Liver (tissue), 8 donors: ENCODE measurements at regions not wholly inside any gene's neighbourhood (a gene's known extent, or its start where the extent isn't known, plus 50 kb on each side); places are given as distances from the start of the nearest gene placed in this dataset.

ENCODE experiments used
- DNase-seq: peaks from one replicate; pipeline ENCODE4 v3.0.0-alpha.2; 2017; ENCODE audit warnings: low spot score
- H3K27ac ChIP-seq, 2 donors: one replicate each; pipeline ENCODE4 v1.7.0; 2013; ENCODE audit warnings: inconsistent platforms in 2 of 2, low read length in 2 of 2, control low read depth in 1 of 2, low read depth in 1 of 2, mild to moderate bottlenecking in 1 of 2
- H3K27me3 ChIP-seq, 4 donors: one replicate each; pipeline versions ENCODE4 v1.6.1 to v1.7.0; 2013; ENCODE audit warnings: low read length in 3 of 4, inconsistent platforms in 1 of 4, mild to moderate bottlenecking in 1 of 4, moderate library complexity in 1 of 4; ENCODE audit not compliant: control insufficient read depth in 4 of 4, insufficient read depth in 4 of 4
- H3K36me3 ChIP-seq, 4 donors: one replicate each; pipeline versions ENCODE4 v1.6.1 to v1.7.0; 2013; ENCODE audit warnings: low read length in 3 of 4, mild to moderate bottlenecking in 3 of 4, low read depth in 1 of 4, moderate library complexity in 1 of 4; ENCODE audit not compliant: control insufficient read depth in 4 of 4, insufficient read depth in 3 of 4
- H3K4me1 ChIP-seq, 4 donors: one replicate each; pipeline versions ENCODE4 v1.6.1 to v1.7.0; 2013; ENCODE audit warnings: low read length in 3 of 4, mild to moderate bottlenecking in 3 of 4, moderate library complexity in 1 of 4; ENCODE audit not compliant: control insufficient read depth in 4 of 4, insufficient read depth in 4 of 4
- H3K4me3 ChIP-seq, 3 donors: one replicate each; pipeline versions ENCODE4 v1.6.1 to v1.7.0; 2013; ENCODE audit warnings: low read length in 3 of 3, control low read depth in 1 of 3, low read depth in 1 of 3, mild to moderate bottlenecking in 1 of 3
- H3K9ac ChIP-seq, 2 donors: one replicate each; pipeline ENCODE4 v1.7.0; 2013; ENCODE audit warnings: low read length in 2 of 2, mild to moderate bottlenecking in 2 of 2, moderate library complexity in 2 of 2, control low read depth in 1 of 2, low read depth in 1 of 2
- H3K9me3 ChIP-seq, 4 donors: one replicate each; pipeline versions ENCODE4 v1.6.1 to v1.7.0; 2013; ENCODE audit warnings: low read length in 3 of 4; ENCODE audit not compliant: control insufficient read depth in 4 of 4
- EGR1 ChIP-seq, 2 donors: IDR thresholded peaks; 2 replicates each; pipeline ENCODE4 v1.6.1; 2016 to 2018; ENCODE audit warnings: antibody characterized with exemption in 2 of 2, low read depth in 2 of 2
- FOXA1 ChIP-seq: IDR thresholded peaks from 2 replicates; pipeline ENCODE4 v1.6.1; 2016; ENCODE audit warnings: antibody characterized with exemption
- FOXA2 ChIP-seq: IDR thresholded peaks from 2 replicates; pipeline ENCODE4 v1.6.1; 2016; ENCODE audit warnings: antibody characterized with exemption
- GABPA ChIP-seq, 2 donors: IDR thresholded peaks in 1 of 2; conservative IDR thresholded peaks in 1 of 2; 2 replicates each; pipeline ENCODE4 v1.6.1; 2016; ENCODE audit warnings: antibody characterized with exemption in 2 of 2, mild to moderate bottlenecking in 1 of 2, moderate library complexity in 1 of 2
- HNF4A ChIP-seq, 2 donors: conservative IDR thresholded peaks; 2 replicates each; pipeline ENCODE4 v1.6.1; 2016; ENCODE audit warnings: antibody characterized with exemption in 2 of 2, mild to moderate bottlenecking in 2 of 2
- HNF4G ChIP-seq: IDR thresholded peaks from 2 replicates; pipeline ENCODE4 v1.6.1; 2016; ENCODE audit warnings: antibody characterized with exemption
- JUND ChIP-seq, 2 donors: IDR thresholded peaks; 2 replicates each; pipeline ENCODE4 v1.6.1; 2016; ENCODE audit warnings: antibody characterized with exemption in 2 of 2
- NR2F2 ChIP-seq: IDR thresholded peaks from 2 replicates; pipeline ENCODE4 v1.6.1; 2016; ENCODE audit warnings: antibody characterized with exemption
- RAD21 ChIP-seq, 2 donors: IDR thresholded peaks; 2 replicates each; pipeline ENCODE4 v1.6.1; 2016; ENCODE audit warnings: antibody characterized with exemption in 2 of 2, mild to moderate bottlenecking in 2 of 2
- RXRA ChIP-seq, 2 donors: IDR thresholded peaks; 2 replicates each; pipeline ENCODE4 v1.6.1; 2017 to 2018; ENCODE audit warnings: antibody characterized with exemption in 2 of 2, mild to moderate bottlenecking in 1 of 2
- SP1 ChIP-seq: IDR thresholded peaks from 2 replicates; pipeline ENCODE4 v1.6.1; 2018; ENCODE audit warnings: antibody characterized with exemption, mild to moderate bottlenecking
- TAF1 ChIP-seq: conservative IDR thresholded peaks from 2 replicates; pipeline ENCODE4 v1.6.1; 2016; ENCODE audit warnings: antibody characterized with exemption, mild to moderate bottlenecking
- YY1 ChIP-seq: IDR thresholded peaks from 2 replicates; pipeline ENCODE4 v1.6.1; 2016; ENCODE audit warnings: antibody characterized with exemption, mild to moderate bottlenecking
- WGBS: extraction: QIAGEN DNeasy Blood & Tissue Kit; methylation state at CpG from one replicate; pipeline ENCODE4 v1.1.7; 2013; 5-methylcytosine and 5-hydroxymethylcytosine counted together
- TF ChIP-seq, protein P1 (sequence below): IDR thresholded peaks from 2 replicates; pipeline ENCODE4 v1.6.1; 2016; ENCODE audit warnings: antibody characterized with exemption
- TF ChIP-seq, protein P2 (sequence below): fragments of 150-350 bp; IDR thresholded peaks from 2 replicates; pipeline ENCODE4 v1.5.1; 2017; ENCODE audit warnings: improper control_type of control experiment, low read depth, low read length; ENCODE audit not compliant: missing input control
- TF ChIP-seq, protein P3 (sequence below): IDR thresholded peaks from 2 replicates; pipeline ENCODE4 v1.6.1; 2016; ENCODE audit warnings: antibody characterized with exemption, mild to moderate bottlenecking
- TF ChIP-seq, protein P4 (sequence below): IDR thresholded peaks from 2 replicates; pipeline ENCODE4 v1.6.1; 2016; ENCODE audit warnings: antibody characterized with exemption
- TF ChIP-seq, protein P5 (sequence below): IDR thresholded peaks from 2 replicates; pipeline ENCODE4 v1.6.1; 2016; ENCODE audit warnings: antibody characterized with exemption
- donor health status: healthy.
- donor health status: healthy.
- donor health status: healthy.
- donor health status: healthy.
- donor health status: healthy.

DNA sequence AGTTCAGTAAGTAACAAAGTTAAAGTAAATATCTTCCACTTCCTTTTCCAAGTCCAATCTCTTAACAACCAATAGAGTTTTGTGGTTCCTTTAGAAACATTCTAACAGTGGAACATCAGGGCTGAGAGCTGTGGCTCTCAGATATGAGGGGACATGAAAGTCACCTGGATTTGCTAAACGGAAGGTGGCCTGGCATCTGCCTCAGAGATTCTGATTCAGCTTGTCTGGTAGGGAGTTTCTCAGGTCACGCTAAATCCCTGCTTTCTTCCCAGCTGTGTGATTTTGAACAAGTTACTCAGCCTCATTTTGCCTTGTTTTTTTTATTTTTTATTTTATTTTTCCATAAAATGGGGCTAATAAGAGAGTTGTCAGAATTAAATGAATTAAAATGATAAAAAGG lies 411.0 kb upstream of the CDH11 start:
- no peak for TF ChIP-seq EGR1 (IDR thresholded peaks at IDR 0.05; ENCODE audit: low read depth in 2 of 2)
- no peaks in the 10 kb centered on the region for H3K4me1 ChIP-seq
- no peak overlapping the region for H3K27ac ChIP-seq
- H3K36me3 ChIP-seq, result no peaks in the 10 kb centered on the region
- peaks cover 0 to 3% (median under 1%) of the 10 kb centered on the region in 4 donors for H3K9me3 ChIP-seq
- H3K9ac ChIP-seq, result no peak overlapping the region
- peaks cover 0 to 3% (median 1%) of the 10 kb centered on the region in 4 donors for H3K27me3 ChIP-seq
- DNase-seq, result no peak
- WGBS, result 73% methylated on average over 2 of the region's 2 CpGs
- H3K4me3 ChIP-seq, result no peak overlapping the region

DNA sequence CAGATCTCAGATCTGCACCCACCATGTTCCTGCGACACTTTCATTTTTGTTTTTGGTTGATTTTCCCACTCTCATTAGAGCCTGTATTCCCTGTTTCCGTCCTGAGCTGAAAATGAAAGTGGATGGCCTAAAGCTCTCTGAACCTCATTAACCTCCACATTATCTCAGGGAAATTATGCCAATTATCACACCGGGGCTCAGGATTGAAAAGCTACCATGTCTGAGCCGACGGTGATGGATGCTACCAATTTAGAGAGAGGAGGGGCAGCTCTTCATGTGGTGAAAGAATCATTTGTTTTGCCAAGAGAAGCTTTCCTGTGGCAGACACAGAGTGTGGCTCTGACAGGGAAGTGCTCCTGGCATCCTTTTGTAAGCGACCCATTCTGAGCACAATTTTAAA lies 410.4 kb upstream of the CDH11 start:
- Histone ChIP-seq H3K36me3 (no peaks in the 10 kb centered on the region), H3K4me1 (no peaks in the 10 kb centered on the region), H3K4me3 (no peak overlapping the region), H3K27me3 (peaks cover 0 to 3% (median 1%) of the 10 kb centered on the region in 4 donors), H3K9me3 (peaks cover 0 to 6% (median 3%) of the 10 kb centered on the region in 4 donors), H3K27ac (no peak overlapping the region), H3K9ac (no peak overlapping the region)
- DNase-seq, result no peak
- 60% methylated on average over 6 of the region's 6 CpGs for WGBS
- TF ChIP-seq, protein P1, sequence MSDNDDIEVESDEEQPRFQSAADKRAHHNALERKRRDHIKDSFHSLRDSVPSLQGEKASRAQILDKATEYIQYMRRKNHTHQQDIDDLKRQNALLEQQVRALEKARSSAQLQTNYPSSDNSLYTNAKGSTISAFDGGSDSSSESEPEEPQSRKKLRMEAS, result no peak
- no peak for TF ChIP-seq HNF4A (conservative IDR thresholded peaks at IDR 0.05)
- TF ChIP-seq SP1, result no peak
- no peak for TF ChIP-seq JUND (IDR thresholded peaks at IDR 0.05)
- no peak for TF ChIP-seq NR2F2
- TF ChIP-seq, protein P2, sequence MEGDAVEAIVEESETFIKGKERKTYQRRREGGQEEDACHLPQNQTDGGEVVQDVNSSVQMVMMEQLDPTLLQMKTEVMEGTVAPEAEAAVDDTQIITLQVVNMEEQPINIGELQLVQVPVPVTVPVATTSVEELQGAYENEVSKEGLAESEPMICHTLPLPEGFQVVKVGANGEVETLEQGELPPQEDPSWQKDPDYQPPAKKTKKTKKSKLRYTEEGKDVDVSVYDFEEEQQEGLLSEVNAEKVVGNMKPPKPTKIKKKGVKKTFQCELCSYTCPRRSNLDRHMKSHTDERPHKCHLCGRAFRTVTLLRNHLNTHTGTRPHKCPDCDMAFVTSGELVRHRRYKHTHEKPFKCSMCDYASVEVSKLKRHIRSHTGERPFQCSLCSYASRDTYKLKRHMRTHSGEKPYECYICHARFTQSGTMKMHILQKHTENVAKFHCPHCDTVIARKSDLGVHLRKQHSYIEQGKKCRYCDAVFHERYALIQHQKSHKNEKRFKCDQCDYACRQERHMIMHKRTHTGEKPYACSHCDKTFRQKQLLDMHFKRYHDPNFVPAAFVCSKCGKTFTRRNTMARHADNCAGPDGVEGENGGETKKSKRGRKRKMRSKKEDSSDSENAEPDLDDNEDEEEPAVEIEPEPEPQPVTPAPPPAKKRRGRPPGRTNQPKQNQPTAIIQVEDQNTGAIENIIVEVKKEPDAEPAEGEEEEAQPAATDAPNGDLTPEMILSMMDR, result no peak
- TF ChIP-seq FOXA2, result no peak
- TF ChIP-seq GABPA (IDR thresholded peaks at IDR 0.05 in 1 of 2, conservative IDR thresholded peaks at IDR 0.05 in 1 of 2), result no peak
- no peak for TF ChIP-seq EGR1 (IDR thresholded peaks at IDR 0.05; ENCODE audit: low read depth in 2 of 2)
- no peak for TF ChIP-seq RAD21 (IDR thresholded peaks at IDR 0.05)
- TF ChIP-seq, protein P3, sequence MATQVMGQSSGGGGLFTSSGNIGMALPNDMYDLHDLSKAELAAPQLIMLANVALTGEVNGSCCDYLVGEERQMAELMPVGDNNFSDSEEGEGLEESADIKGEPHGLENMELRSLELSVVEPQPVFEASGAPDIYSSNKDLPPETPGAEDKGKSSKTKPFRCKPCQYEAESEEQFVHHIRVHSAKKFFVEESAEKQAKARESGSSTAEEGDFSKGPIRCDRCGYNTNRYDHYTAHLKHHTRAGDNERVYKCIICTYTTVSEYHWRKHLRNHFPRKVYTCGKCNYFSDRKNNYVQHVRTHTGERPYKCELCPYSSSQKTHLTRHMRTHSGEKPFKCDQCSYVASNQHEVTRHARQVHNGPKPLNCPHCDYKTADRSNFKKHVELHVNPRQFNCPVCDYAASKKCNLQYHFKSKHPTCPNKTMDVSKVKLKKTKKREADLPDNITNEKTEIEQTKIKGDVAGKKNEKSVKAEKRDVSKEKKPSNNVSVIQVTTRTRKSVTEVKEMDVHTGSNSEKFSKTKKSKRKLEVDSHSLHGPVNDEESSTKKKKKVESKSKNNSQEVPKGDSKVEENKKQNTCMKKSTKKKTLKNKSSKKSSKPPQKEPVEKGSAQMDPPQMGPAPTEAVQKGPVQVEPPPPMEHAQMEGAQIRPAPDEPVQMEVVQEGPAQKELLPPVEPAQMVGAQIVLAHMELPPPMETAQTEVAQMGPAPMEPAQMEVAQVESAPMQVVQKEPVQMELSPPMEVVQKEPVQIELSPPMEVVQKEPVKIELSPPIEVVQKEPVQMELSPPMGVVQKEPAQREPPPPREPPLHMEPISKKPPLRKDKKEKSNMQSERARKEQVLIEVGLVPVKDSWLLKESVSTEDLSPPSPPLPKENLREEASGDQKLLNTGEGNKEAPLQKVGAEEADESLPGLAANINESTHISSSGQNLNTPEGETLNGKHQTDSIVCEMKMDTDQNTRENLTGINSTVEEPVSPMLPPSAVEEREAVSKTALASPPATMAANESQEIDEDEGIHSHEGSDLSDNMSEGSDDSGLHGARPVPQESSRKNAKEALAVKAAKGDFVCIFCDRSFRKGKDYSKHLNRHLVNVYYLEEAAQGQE, result no peak
- TF ChIP-seq, protein P4, sequence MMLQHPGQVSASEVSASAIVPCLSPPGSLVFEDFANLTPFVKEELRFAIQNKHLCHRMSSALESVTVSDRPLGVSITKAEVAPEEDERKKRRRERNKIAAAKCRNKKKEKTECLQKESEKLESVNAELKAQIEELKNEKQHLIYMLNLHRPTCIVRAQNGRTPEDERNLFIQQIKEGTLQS, result no peak
- no peak for TF ChIP-seq TAF1
- TF ChIP-seq RXRA (IDR thresholded peaks at IDR 0.05), result no peak
- TF ChIP-seq, protein P5, sequence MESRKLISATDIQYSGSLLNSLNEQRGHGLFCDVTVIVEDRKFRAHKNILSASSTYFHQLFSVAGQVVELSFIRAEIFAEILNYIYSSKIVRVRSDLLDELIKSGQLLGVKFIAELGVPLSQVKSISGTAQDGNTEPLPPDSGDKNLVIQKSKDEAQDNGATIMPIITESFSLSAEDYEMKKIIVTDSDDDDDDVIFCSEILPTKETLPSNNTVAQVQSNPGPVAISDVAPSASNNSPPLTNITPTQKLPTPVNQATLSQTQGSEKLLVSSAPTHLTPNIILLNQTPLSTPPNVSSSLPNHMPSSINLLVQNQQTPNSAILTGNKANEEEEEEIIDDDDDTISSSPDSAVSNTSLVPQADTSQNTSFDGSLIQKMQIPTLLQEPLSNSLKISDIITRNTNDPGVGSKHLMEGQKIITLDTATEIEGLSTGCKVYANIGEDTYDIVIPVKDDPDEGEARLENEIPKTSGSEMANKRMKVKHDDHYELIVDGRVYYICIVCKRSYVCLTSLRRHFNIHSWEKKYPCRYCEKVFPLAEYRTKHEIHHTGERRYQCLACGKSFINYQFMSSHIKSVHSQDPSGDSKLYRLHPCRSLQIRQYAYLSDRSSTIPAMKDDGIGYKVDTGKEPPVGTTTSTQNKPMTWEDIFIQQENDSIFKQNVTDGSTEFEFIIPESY, result no peak
- TF ChIP-seq HNF4G, result no peak
- TF ChIP-seq FOXA1, result no peak
- no peak for TF ChIP-seq YY1
